Kidney (tissue), 13 donors: ENCODE measurements at regions not wholly inside any gene's neighbourhood (a gene's known extent, or its start where the extent isn't known, plus 50 kb on each side); places are given as distances from the start of the nearest gene placed in this dataset.
"Not testable (repeated sequence)": the region's sequence is repeated elsewhere in the genome, so short reads cannot be mapped to it uniquely, and the experiment has no call there.

ENCODE experiments used
- DNase-seq, 5 donors: peaks; one replicate each; pipeline ENCODE4 v3.0.0-alpha.2; 2013 to 2020
- FAIRE-seq: peaks from 2 replicates; lab custom pipeline; 2012; peaks lifted over from hg19 to GRCh38; lab: Jason Lieb, UNC
- H3K27ac ChIP-seq, 2 donors: one replicate each; pipeline ENCODE4 v1.7.0; 2013; ENCODE audit warnings: low read depth in 2 of 2, low read length in 2 of 2, inconsistent platforms in 1 of 2
- H3K27me3 ChIP-seq: one replicate; pipeline ENCODE4 v1.7.1; 2013; ENCODE audit warnings: low read length, inconsistent platforms; ENCODE audit not compliant: control insufficient read depth, insufficient read depth
- H3K36me3 ChIP-seq, 3 donors: one replicate each; pipeline versions ENCODE4 v1.7.0 to v1.7.1; 2013; ENCODE audit warnings: low read length in 3 of 3, control low read depth in 1 of 3, inconsistent platforms in 1 of 3; ENCODE audit not compliant: insufficient read depth in 3 of 3, control insufficient read depth in 2 of 3
- H3K4me1 ChIP-seq, 3 donors: one replicate each; pipeline versions ENCODE4 v1.7.0 to v1.7.1; 2013; ENCODE audit warnings: low read length in 3 of 3, inconsistent platforms in 1 of 3, low read depth in 1 of 3; ENCODE audit not compliant: control insufficient read depth in 2 of 3, insufficient read depth in 2 of 3
- H3K4me3 ChIP-seq, 3 donors: one replicate each; pipeline versions ENCODE4 v1.7.0 to v1.8.1; 2013; ENCODE audit warnings: low read length in 3 of 3, control low read depth in 1 of 3, inconsistent platforms in 1 of 3
- H3K9ac ChIP-seq, 3 donors: one replicate each; pipeline versions ENCODE4 v1.7.0 to v1.7.1; 2013; ENCODE audit warnings: low read length in 3 of 3, control low read depth in 1 of 3, inconsistent platforms in 1 of 3
- H3K9me3 ChIP-seq, 3 donors: one replicate each; pipeline versions ENCODE4 v1.7.0 to v1.7.1; 2013; ENCODE audit warnings: low read length in 3 of 3, control low read depth in 1 of 3, inconsistent platforms in 1 of 3; ENCODE audit not compliant: control insufficient read depth in 2 of 3, insufficient read depth in 1 of 3
- intact Hi-C: fragments of 100-400 bp; cut with DNase I; formaldehyde crosslinking; loops from one replicate; pipeline ENCODE4 v1.11.1; 2022
- TF ChIP-seq, protein P1 (sequence below): IDR thresholded peaks from 3 replicates; pipeline ENCODE4 v1.5.1; 2012; ENCODE audit warnings: mild to moderate bottlenecking, moderate library complexity, borderline replicate concordance; ENCODE audit not compliant: insufficient read depth; ENCODE audit errors: extremely low read depth
- donor health status: control.
- donor health status: control.
- donor health status: control.
- donor health status: control.
- donor health status: control.
- donor health status: DM: yes; HTN: yes; CAD: no.
- donor health status: Normal renal cell carcinoma (clear cell type).

DNA sequence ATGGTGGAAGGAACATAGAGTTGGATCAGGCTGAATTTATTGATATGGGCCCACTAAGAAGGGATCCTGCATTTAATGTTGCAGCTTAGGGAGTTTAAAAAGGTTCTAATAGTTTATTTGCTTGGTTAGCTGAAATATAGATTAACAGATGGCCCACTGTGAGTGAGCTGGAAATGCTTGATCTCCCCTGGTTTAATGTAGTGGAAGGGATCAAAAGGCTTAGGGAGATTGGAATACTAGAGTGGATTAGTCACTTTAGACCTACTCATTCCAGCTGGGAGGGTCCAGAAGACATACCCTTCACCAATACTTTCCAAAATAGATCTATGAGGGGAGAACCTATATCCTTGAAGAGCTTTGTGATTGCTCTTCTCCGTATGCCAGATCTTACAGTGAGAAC, 130.1 kb upstream of the ZC3H12C start:
- no peak overlapping the region for H3K9ac ChIP-seq
- DNase-seq (no peak), FAIRE-seq (no peak)
- no peaks in the 10 kb centered on the region for H3K27me3 ChIP-seq
- no peaks in the 10 kb centered on the region for H3K4me1 ChIP-seq
- TF ChIP-seq, protein P1, sequence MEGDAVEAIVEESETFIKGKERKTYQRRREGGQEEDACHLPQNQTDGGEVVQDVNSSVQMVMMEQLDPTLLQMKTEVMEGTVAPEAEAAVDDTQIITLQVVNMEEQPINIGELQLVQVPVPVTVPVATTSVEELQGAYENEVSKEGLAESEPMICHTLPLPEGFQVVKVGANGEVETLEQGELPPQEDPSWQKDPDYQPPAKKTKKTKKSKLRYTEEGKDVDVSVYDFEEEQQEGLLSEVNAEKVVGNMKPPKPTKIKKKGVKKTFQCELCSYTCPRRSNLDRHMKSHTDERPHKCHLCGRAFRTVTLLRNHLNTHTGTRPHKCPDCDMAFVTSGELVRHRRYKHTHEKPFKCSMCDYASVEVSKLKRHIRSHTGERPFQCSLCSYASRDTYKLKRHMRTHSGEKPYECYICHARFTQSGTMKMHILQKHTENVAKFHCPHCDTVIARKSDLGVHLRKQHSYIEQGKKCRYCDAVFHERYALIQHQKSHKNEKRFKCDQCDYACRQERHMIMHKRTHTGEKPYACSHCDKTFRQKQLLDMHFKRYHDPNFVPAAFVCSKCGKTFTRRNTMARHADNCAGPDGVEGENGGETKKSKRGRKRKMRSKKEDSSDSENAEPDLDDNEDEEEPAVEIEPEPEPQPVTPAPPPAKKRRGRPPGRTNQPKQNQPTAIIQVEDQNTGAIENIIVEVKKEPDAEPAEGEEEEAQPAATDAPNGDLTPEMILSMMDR, result no peak
- no peaks in the 10 kb centered on the region for H3K9me3 ChIP-seq
- intact Hi-C loops, result no loop called here
- H3K4me3 ChIP-seq, result no peak overlapping the region
- no peaks in the 10 kb centered on the region for H3K36me3 ChIP-seq
- no peak overlapping the region for H3K27ac ChIP-seq

DNA sequence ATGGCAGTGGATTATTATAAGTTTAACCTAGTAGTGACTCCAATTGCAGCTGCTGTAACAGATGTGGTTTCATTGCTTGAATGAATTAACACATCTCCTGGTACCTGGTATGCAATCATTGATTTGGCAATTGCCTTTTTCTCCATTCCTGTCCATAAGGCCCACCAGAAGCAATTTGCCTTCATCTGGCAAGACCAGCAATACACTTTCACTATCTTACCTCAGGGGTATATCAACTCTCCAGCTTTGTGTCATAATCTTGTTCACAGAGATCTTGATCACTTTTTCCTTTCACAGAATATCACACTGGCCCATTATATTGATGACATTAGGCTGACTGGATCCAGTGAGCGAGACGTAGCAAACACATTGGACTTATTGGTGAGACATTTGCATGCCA, 128.7 kb upstream of the ZC3H12C start:
- TF ChIP-seq, protein P1, result no peak
- no peaks in the 10 kb centered on the region for H3K36me3 ChIP-seq
- H3K9me3 ChIP-seq, result no peaks in the 10 kb centered on the region
- no peaks in the 10 kb centered on the region for H3K4me1 ChIP-seq
- H3K9ac ChIP-seq, result no peak overlapping the region
- H3K27ac ChIP-seq, result no peak overlapping the region
- DNase-seq (no peak), FAIRE-seq (no peak)
- no peak overlapping the region for H3K4me3 ChIP-seq
- intact Hi-C loops, result no loop called here
- no peaks in the 10 kb centered on the region for H3K27me3 ChIP-seq

DNA sequence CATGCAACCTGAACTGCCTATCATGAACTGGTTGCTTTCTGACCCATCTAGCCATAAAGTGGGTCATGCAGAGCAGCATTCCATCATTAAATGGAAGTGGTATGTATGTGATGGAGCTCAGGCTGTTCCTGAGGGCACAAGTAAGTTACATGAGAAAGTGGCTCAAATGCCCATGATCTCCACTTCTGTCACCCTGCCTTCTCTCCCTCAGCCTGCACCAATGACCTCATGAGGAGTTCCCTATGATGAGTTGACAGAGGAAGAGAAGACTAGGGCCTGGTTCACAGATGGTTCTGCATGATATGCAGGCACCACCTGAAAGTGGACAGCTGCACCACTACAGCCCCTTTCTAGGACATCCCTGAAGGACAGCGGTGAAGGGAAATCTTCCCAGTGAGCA, 127.7 kb upstream of the ZC3H12C start:
- H3K9ac ChIP-seq, DNase-seq, H3K4me3 ChIP-seq, H3K4me1 ChIP-seq, intact Hi-C loops, H3K27ac ChIP-seq, H3K9me3 ChIP-seq, H3K36me3 ChIP-seq, FAIRE-seq, H3K27me3 ChIP-seq: not testable (repeated sequence)

- H3K4me3 ChIP-seq, H3K4me1 ChIP-seq, H3K27ac ChIP-seq, H3K9me3 ChIP-seq, FAIRE-seq, H3K36me3 ChIP-seq, H3K27me3 ChIP-seq, H3K9ac ChIP-seq, intact Hi-C loops, DNase-seq: not testable (repeated sequence)
Measured at GRCh38 chr11:109965926-109966325, 127.3 kb upstream of the ZC3H12C start.

GRCh38 chr11:109967136-109967535, 126.1 kb upstream of the ZC3H12C start:
- H3K4me3 ChIP-seq, H3K4me1 ChIP-seq, FAIRE-seq, H3K36me3 ChIP-seq, H3K27me3 ChIP-seq, DNase-seq, H3K9ac ChIP-seq, H3K9me3 ChIP-seq, H3K27ac ChIP-seq, intact Hi-C loops: not testable (repeated sequence)
